SKM-1 (cell line): ENCODE measurements at regions not wholly inside any gene's neighbourhood (a gene's known extent, or its start where the extent isn't known, plus 50 kb on each side); places are given as distances from the start of the nearest gene placed in this dataset.
"Not testable (repeated sequence)": the region's sequence is repeated elsewhere in the genome, so short reads cannot be mapped to it uniquely, and the experiment has no call there.

Experiments used
- DNase-seq: peaks from one replicate; lab custom pipeline; 2025; ENCODE audit not compliant: unreplicated experiment; lab: John Stamatoyannopoulos, UW

- DNase-seq = no peak
Observed at GRCh38 chr6:145277358-145278086, 457.8 kb downstream of the EPM2A start.

- no peak for DNase-seq
Observed at GRCh38 chr6:145278163-145278807, 457.0 kb downstream of the EPM2A start.

- no peak for DNase-seq
Observed at GRCh38 chr6:145279551-145279950, 455.8 kb downstream of the EPM2A start.

GRCh38 chr6:145279993-145280392 is 455.3 kb downstream of the EPM2A start:
- no peak for DNase-seq

GRCh38 chr6:145283209-145283608 is 452.1 kb downstream of the EPM2A start:
- DNase-seq = not testable (repeated sequence)

- no peak for DNase-seq
Observed at GRCh38 chr6:145283856-145284255, 451.5 kb downstream of the EPM2A start.

- no peak for DNase-seq
Observed at GRCh38 chr6:145286916-145287315, 448.4 kb downstream of the EPM2A start.

- DNase-seq = no peak
Observed at GRCh38 chr6:145289573-145289972, 445.7 kb downstream of the EPM2A start.

GRCh38 chr6:145290122-145290521 is 445.2 kb downstream of the EPM2A start:
- DNase-seq = no peak

- DNase-seq = no peak
Observed at GRCh38 chr6:145292066-145292465, 443.3 kb downstream of the EPM2A start.

- DNase-seq = no peak
Observed at GRCh38 chr6:145294942-145295341, 440.4 kb downstream of the EPM2A start.

GRCh38 chr6:145295746-145296145 is 439.6 kb downstream of the EPM2A start:
- no peak for DNase-seq

GRCh38 chr6:145305670-145306069 is 429.6 kb downstream of the EPM2A start:
- DNase-seq = no peak

- no peak for DNase-seq
Observed at GRCh38 chr6:145306489-145306888, 428.8 kb downstream of the EPM2A start.

- no peak for DNase-seq
Observed at GRCh38 chr6:145309842-145310535, 425.3 kb downstream of the EPM2A start.

GRCh38 chr6:145312481-145312880 is 422.8 kb downstream of the EPM2A start:
- DNase-seq = no peak

GRCh38 chr6:145313041-145313855 is 422.1 kb downstream of the EPM2A start:
- DNase-seq = no peak

GRCh38 chr6:145315982-145316600 is 419.2 kb downstream of the EPM2A start:
- no peak for DNase-seq

- DNase-seq = no peak
Observed at GRCh38 chr6:145318952-145319351, 416.4 kb downstream of the EPM2A start.

GRCh38 chr6:145319605-145320004 is 415.7 kb downstream of the EPM2A start:
- DNase-seq = no peak

GRCh38 chr6:145323646-145324045 is 411.7 kb downstream of the EPM2A start:
- DNase-seq = no peak
